BLaER1 (cell line): ENCODE measurements at regions not wholly inside any gene's neighbourhood (a gene's known extent, or its start where the extent isn't known, plus 50 kb on each side); places are given as distances from the start of the nearest gene placed in this dataset.

Source experiments
- H3K27ac ChIP-seq: shearing (Covaris generic); formaldehyde crosslinking; 2 replicates; pipeline ENCODE4 v1.8.1; 2022
- H3K27me3 ChIP-seq: shearing (Covaris generic); formaldehyde crosslinking; 2 replicates; pipeline ENCODE4 v1.8.1; 2022
- H3K36me3 ChIP-seq: shearing (Covaris generic); formaldehyde crosslinking; 2 replicates; pipeline ENCODE4 v1.8.1; 2022
- H3K4me1 ChIP-seq: shearing (Covaris generic); formaldehyde crosslinking; 2 replicates; pipeline ENCODE4 v1.8.1; 2022
- H3K4me2 ChIP-seq: shearing (Covaris generic); formaldehyde crosslinking; 2 replicates; pipeline ENCODE4 v1.8.1; 2022
- H3K4me3 ChIP-seq: shearing (Covaris generic); formaldehyde crosslinking; 2 replicates; pipeline ENCODE4 v1.8.1; 2022
- H3K9ac ChIP-seq: shearing (Covaris generic); formaldehyde crosslinking; 2 replicates; pipeline ENCODE4 v1.8.1; 2022
- H3K9me3 ChIP-seq: shearing (Covaris generic); formaldehyde crosslinking; 2 replicates; pipeline ENCODE4 v1.8.1; 2022
- H4K20me1 ChIP-seq: shearing (Covaris generic); formaldehyde crosslinking; 2 replicates; pipeline ENCODE4 v1.8.1; 2022
- Cebpa-rat ChIP-seq: shearing (Covaris generic); IDR thresholded peaks from 2 replicates; pipeline ENCODE4 v1.8.1; 2022

- no peak for TF ChIP-seq Cebpa-rat
- no peaks in the 10 kb centered on the region for H3K9me3 ChIP-seq
- H3K27ac ChIP-seq, result no peak overlapping the region
- H3K4me2 ChIP-seq, result no peak overlapping the region
- no peaks in the 10 kb centered on the region for H3K36me3 ChIP-seq
- no peaks in the 10 kb centered on the region for H4K20me1 ChIP-seq
- no peaks in the 10 kb centered on the region for H3K4me1 ChIP-seq
- no peak overlapping the region for H3K4me3 ChIP-seq
- H3K27me3 ChIP-seq, result no peaks in the 10 kb centered on the region
- H3K9ac ChIP-seq, result no peak overlapping the region
These were observed 350.0 kb upstream of the ISL1 start for GRCh38 chr5:51033215-51033614.

GRCh38 chr5:51034222-51034901 lies 348.9 kb upstream of the ISL1 start:
- H3K4me1 ChIP-seq, result no peaks in the 10 kb centered on the region
- H3K4me2 ChIP-seq, result no peak overlapping the region
- no peaks in the 10 kb centered on the region for H3K9me3 ChIP-seq
- no peaks in the 10 kb centered on the region for H3K27me3 ChIP-seq
- no peak overlapping the region for H3K4me3 ChIP-seq
- H3K27ac ChIP-seq, result no peak overlapping the region
- H3K9ac ChIP-seq, result no peak overlapping the region
- no peak for TF ChIP-seq Cebpa-rat
- no peaks in the 10 kb centered on the region for H3K36me3 ChIP-seq
- no peaks in the 10 kb centered on the region for H4K20me1 ChIP-seq

GRCh38 chr5:51039424-51040329 lies 343.6 kb upstream of the ISL1 start:
- Histone ChIP-seq H3K9me3 (no peaks in the 10 kb centered on the region), H3K4me2 (no peak overlapping the region), H3K9ac (no peak overlapping the region), H4K20me1 (no peaks in the 10 kb centered on the region), H3K27ac (no peak overlapping the region), H3K4me3 (no peak overlapping the region), H3K27me3 (no peaks in the 10 kb centered on the region), H3K36me3 (no peaks in the 10 kb centered on the region), H3K4me1 (no peaks in the 10 kb centered on the region)
- TF ChIP-seq Cebpa-rat, result no peak

- no peaks in the 10 kb centered on the region for H3K27me3 ChIP-seq
- H3K9ac ChIP-seq, result no peak overlapping the region
- H3K4me2 ChIP-seq, result no peak overlapping the region
- H3K4me3 ChIP-seq, result no peak overlapping the region
- no peak overlapping the region for H3K27ac ChIP-seq
- no peaks in the 10 kb centered on the region for H3K4me1 ChIP-seq
- H4K20me1 ChIP-seq, result no peaks in the 10 kb centered on the region
- H3K36me3 ChIP-seq, result no peaks in the 10 kb centered on the region
- no peak for TF ChIP-seq Cebpa-rat
- no peaks in the 10 kb centered on the region for H3K9me3 ChIP-seq
These were observed 339.5 kb upstream of the ISL1 start for GRCh38 chr5:51043745-51044144.

GRCh38 chr5:51047369-51047768 lies 335.9 kb upstream of the ISL1 start:
- H3K4me2 ChIP-seq, result no peak overlapping the region
- no peak overlapping the region for H3K9ac ChIP-seq
- no peaks in the 10 kb centered on the region for H3K27me3 ChIP-seq
- no peak for TF ChIP-seq Cebpa-rat
- H3K4me3 ChIP-seq, result no peak overlapping the region
- H3K4me1 ChIP-seq, result no peaks in the 10 kb centered on the region
- H4K20me1 ChIP-seq, result no peaks in the 10 kb centered on the region
- H3K27ac ChIP-seq, result no peak overlapping the region
- no peaks in the 10 kb centered on the region for H3K36me3 ChIP-seq
- no peaks in the 10 kb centered on the region for H3K9me3 ChIP-seq

GRCh38 chr5:51053361-51053760 lies 329.9 kb upstream of the ISL1 start:
- Histone ChIP-seq H3K27ac (no peak overlapping the region), H4K20me1 (no peaks in the 10 kb centered on the region), H3K4me3 (no peak overlapping the region), H3K4me1 (no peaks in the 10 kb centered on the region), H3K36me3 (no peaks in the 10 kb centered on the region), H3K27me3 (no peaks in the 10 kb centered on the region), H3K9me3 (no peaks in the 10 kb centered on the region), H3K9ac (no peak overlapping the region), H3K4me2 (no peak overlapping the region)
- no peak for TF ChIP-seq Cebpa-rat

GRCh38 chr5:51060953-51061352 lies 322.3 kb upstream of the ISL1 start:
- Histone ChIP-seq H3K27me3 (no peaks in the 10 kb centered on the region), H3K9me3 (peaks cover 9% of the 10 kb centered on the region; the same call in 1 of the 2 replicates), H3K4me3 (no peak overlapping the region), H3K27ac (no peak overlapping the region), H3K9ac (no peak overlapping the region), H3K4me2 (no peak overlapping the region), H4K20me1 (no peaks in the 10 kb centered on the region), H3K4me1 (no peaks in the 10 kb centered on the region), H3K36me3 (no peaks in the 10 kb centered on the region)
- TF ChIP-seq Cebpa-rat, result no peak

- no peaks in the 10 kb centered on the region for H3K27me3 ChIP-seq
- no peaks in the 10 kb centered on the region for H4K20me1 ChIP-seq
- H3K4me1 ChIP-seq, result no peaks in the 10 kb centered on the region
- no peaks in the 10 kb centered on the region for H3K9me3 ChIP-seq
- no peaks in the 10 kb centered on the region for H3K36me3 ChIP-seq
- no peak overlapping the region for H3K27ac ChIP-seq
- H3K9ac ChIP-seq, result no peak overlapping the region
- no peak for TF ChIP-seq Cebpa-rat
- no peak overlapping the region for H3K4me2 ChIP-seq
- H3K4me3 ChIP-seq, result no peak overlapping the region
These were observed 310.3 kb upstream of the ISL1 start for GRCh38 chr5:51072937-51073336.

- Histone ChIP-seq H3K36me3 (no peaks in the 10 kb centered on the region), H3K9me3 (no peaks in the 10 kb centered on the region), H3K9ac (no peak overlapping the region), H4K20me1 (no peaks in the 10 kb centered on the region), H3K27me3 (no peaks in the 10 kb centered on the region), H3K4me1 (no peaks in the 10 kb centered on the region), H3K27ac (no peak overlapping the region), H3K4me3 (no peak overlapping the region), H3K4me2 (no peak overlapping the region)
- no peak for TF ChIP-seq Cebpa-rat
These were observed 300.5 kb upstream of the ISL1 start for GRCh38 chr5:51082741-51083140.

- Histone ChIP-seq H3K9me3 (no peaks in the 10 kb centered on the region), H4K20me1 (no peaks in the 10 kb centered on the region), H3K27me3 (no peaks in the 10 kb centered on the region), H3K27ac (no peak overlapping the region), H3K4me3 (no peak overlapping the region), H3K4me1 (no peaks in the 10 kb centered on the region), H3K9ac (no peak overlapping the region), H3K36me3 (no peaks in the 10 kb centered on the region), H3K4me2 (no peak overlapping the region)
- TF ChIP-seq Cebpa-rat, result no peak
These were observed 291.4 kb upstream of the ISL1 start for GRCh38 chr5:51091816-51092215.
